Loucy (cell line): ENCODE measurements at regions not wholly inside any gene's neighbourhood (a gene's known extent, or its start where the extent isn't known, plus 50 kb on each side); places are given as distances from the start of the nearest gene placed in this dataset.

ENCODE experiments used
- EZH2phosphoT487 ChIP-seq: fragments of 200-600 bp; IDR thresholded peaks from 2 replicates; pipeline ENCODE4 v1.6.1; 2018; ENCODE audit warnings: antibody characterized with exemption, mild to moderate bottlenecking, moderate library complexity, borderline replicate concordance
- TF ChIP-seq, protein P1 (sequence below): fragments of 200-600 bp; sonication (generic); conservative IDR thresholded peaks from 2 replicates; pipeline ENCODE4 v1.5.1; 2014; ENCODE audit warnings: mild to moderate bottlenecking, antibody characterized with exemption, low read length

DNA sequence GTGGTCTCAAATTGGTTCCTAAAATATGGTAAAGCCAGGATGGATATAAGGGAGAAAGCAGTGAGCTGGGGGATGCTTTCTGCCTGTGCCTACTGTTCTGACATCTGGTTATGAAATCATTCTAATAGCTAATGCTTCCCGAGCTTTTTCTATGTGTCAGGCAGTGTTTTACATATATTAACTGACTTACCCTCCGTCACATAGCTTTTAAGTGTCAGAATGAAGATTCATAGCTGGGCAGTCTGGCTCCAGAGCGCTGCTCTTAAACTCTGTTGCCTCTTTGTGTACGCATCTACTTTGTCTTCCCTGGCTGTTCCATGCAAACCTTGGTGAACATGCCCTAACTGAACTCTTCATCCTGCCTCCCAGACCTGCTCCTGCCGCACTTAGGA is 195.7 kb downstream of the LPIN1 start:
- TF ChIP-seq, protein P1, sequence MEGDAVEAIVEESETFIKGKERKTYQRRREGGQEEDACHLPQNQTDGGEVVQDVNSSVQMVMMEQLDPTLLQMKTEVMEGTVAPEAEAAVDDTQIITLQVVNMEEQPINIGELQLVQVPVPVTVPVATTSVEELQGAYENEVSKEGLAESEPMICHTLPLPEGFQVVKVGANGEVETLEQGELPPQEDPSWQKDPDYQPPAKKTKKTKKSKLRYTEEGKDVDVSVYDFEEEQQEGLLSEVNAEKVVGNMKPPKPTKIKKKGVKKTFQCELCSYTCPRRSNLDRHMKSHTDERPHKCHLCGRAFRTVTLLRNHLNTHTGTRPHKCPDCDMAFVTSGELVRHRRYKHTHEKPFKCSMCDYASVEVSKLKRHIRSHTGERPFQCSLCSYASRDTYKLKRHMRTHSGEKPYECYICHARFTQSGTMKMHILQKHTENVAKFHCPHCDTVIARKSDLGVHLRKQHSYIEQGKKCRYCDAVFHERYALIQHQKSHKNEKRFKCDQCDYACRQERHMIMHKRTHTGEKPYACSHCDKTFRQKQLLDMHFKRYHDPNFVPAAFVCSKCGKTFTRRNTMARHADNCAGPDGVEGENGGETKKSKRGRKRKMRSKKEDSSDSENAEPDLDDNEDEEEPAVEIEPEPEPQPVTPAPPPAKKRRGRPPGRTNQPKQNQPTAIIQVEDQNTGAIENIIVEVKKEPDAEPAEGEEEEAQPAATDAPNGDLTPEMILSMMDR: no peak
- no peak for TF ChIP-seq EZH2phosphoT487
